Keratinocyte (primary cell): ENCODE measurements at regions not wholly inside any gene's neighbourhood (a gene's known extent, or its start where the extent isn't known, plus 50 kb on each side); places are given as distances from the start of the nearest gene placed in this dataset.

ENCODE experiments used
- DNase-seq: peaks from one replicate; pipeline ENCODE4 v3.0.0-alpha.2; 2011; ENCODE audit warnings: low read depth, missing footprints, low spot score
- FAIRE-seq: peaks from 2 replicates; lab custom pipeline; 2011; peaks lifted over from hg19 to GRCh38; lab: Jason Lieb, UNC
- H2AFZ ChIP-seq: 2 replicates; pipeline ENCODE4 v1.6.0; 2012; ENCODE audit warnings: low read length, control low read depth, inconsistent platforms; ENCODE audit not compliant: control insufficient read depth
- H3K27ac ChIP-seq: 2 replicates; pipeline ENCODE4 v1.5.1; 2011; ENCODE audit warnings: low read length; ENCODE audit not compliant: control insufficient read depth, insufficient read depth
- H3K27me3 ChIP-seq: 3 replicates; pipeline ENCODE4 v1.6.0; 2011; ENCODE audit warnings: low read length; ENCODE audit not compliant: control insufficient read depth, insufficient read depth; ENCODE audit errors: extremely low read depth
- H3K36me3 ChIP-seq, 2 experiments: 2 replicates in 1 of 2; 3 replicates in 1 of 2; pipeline ENCODE4 v1.5.1; 2011; ENCODE audit warnings: low read length in 2 of 2, mild to moderate bottlenecking in 1 of 2; ENCODE audit not compliant: control insufficient read depth in 2 of 2, insufficient read depth in 2 of 2; ENCODE audit errors: extremely low read depth in 1 of 2
- H3K4me1 ChIP-seq: 3 replicates; pipeline ENCODE4 v1.5.1; 2011; ENCODE audit warnings: low read length; ENCODE audit not compliant: control insufficient read depth, insufficient read depth; ENCODE audit errors: extremely low read depth
- H3K4me2 ChIP-seq: 3 replicates; pipeline ENCODE4 v1.6.0; 2011; ENCODE audit warnings: low read depth, low read length; ENCODE audit not compliant: control insufficient read depth, insufficient read depth; ENCODE audit errors: extremely low read depth
- H3K4me3 ChIP-seq, 3 experiments: fragments of 200-600 bp in 1 of 3; sonication (generic) in 1 of 3; 2 replicates in 2 of 3; 3 replicates in 1 of 3; pipeline ENCODE4 v1.5.1; 2011 to 2016; ENCODE audit warnings: low read length in 3 of 3, mild to moderate bottlenecking in 3 of 3, control low read depth in 2 of 3, inconsistent platforms in 1 of 3, low read depth in 1 of 3, mixed read lengths in 1 of 3, mixed run types in 1 of 3, moderate library complexity in 1 of 3; ENCODE audit not compliant: control insufficient read depth in 2 of 3, insufficient read depth in 2 of 3; ENCODE audit errors: extremely low read depth in 1 of 3
- H3K79me2 ChIP-seq: 2 replicates; pipeline ENCODE4 v1.6.0; 2012; ENCODE audit warnings: low read length; ENCODE audit not compliant: control insufficient read depth, insufficient read depth
- H3K9ac ChIP-seq: 3 replicates; pipeline ENCODE4 v1.6.0; 2011; ENCODE audit warnings: low read length; ENCODE audit not compliant: control insufficient read depth, insufficient read depth; ENCODE audit errors: extremely low read depth
- H3K9me1 ChIP-seq: 3 replicates; pipeline ENCODE4 v1.6.0; 2011; ENCODE audit warnings: low read length; ENCODE audit not compliant: control insufficient read depth, insufficient read depth; ENCODE audit errors: extremely low read depth
- H3K9me3 ChIP-seq: 2 replicates; pipeline ENCODE4 v1.5.1; 2012; ENCODE audit warnings: low read depth, low read length; ENCODE audit not compliant: control insufficient read depth
- H4K20me1 ChIP-seq: 3 replicates; pipeline ENCODE4 v1.6.0; 2011; ENCODE audit warnings: low read length; ENCODE audit not compliant: control insufficient read depth, insufficient read depth; ENCODE audit errors: extremely low read depth
- CTCF ChIP-seq, 3 experiments: IDR thresholded peaks in 1 of 3; conservative IDR thresholded peaks in 1 of 3; optimal IDR thresholded peaks in 1 of 3; 2 replicates in 2 of 3; 3 replicates in 1 of 3; pipeline versions ENCODE3 to v1.5.1; 2011; ENCODE audit warnings: low read length in 3 of 3, mild to moderate bottlenecking in 3 of 3, moderate library complexity in 2 of 3, control low read depth in 1 of 3, inconsistent platforms in 1 of 3; ENCODE audit not compliant: insufficient read depth in 2 of 3; ENCODE audit errors: extremely low read depth in 1 of 3
- EZH2 ChIP-seq: IDR thresholded peaks from one replicate; pipeline ENCODE4 v1.6.1; 2012; ENCODE audit warnings: inconsistent platforms, mild to moderate bottlenecking, low read length, moderate library complexity
- dilution Hi-C: fragments of 300-500 bp; cut with MboI; formaldehyde crosslinking; loops from one replicate; pipeline ENCODE4 v1.7.0; 2020; ENCODE audit warnings: low sequenced_read_pairs; ENCODE audit not compliant: extremely low pct_ligation_motif_present

GRCh38 chr4:27101561-27101960, 240.9 kb downstream of the STIM2 start:
- FAIRE-seq (no peak), DNase-seq (no peak)
- H3K9me1 ChIP-seq = no peaks in the 10 kb centered on the region
- no peak overlapping the region for H3K4me3 ChIP-seq
- H4K20me1 ChIP-seq = no peaks in the 10 kb centered on the region
- H3K4me1 ChIP-seq = no peaks in the 10 kb centered on the region
- H3K27ac ChIP-seq = no peak overlapping the region
- no peaks in the 10 kb centered on the region for H3K36me3 ChIP-seq
- no peaks in the 10 kb centered on the region for H3K27me3 ChIP-seq
- no peak overlapping the region for H3K9ac ChIP-seq
- no peak for TF ChIP-seq EZH2
- no peak for TF ChIP-seq CTCF (optimal IDR thresholded peaks at IDR 0.05 in 1 of 3, IDR thresholded peaks at IDR 0.05 in 1 of 3, conservative IDR thresholded peaks at IDR 0.05 in 1 of 3; ENCODE audit: extremely low read depth in 1 of 3, insufficient read depth in 2 of 3, low read length in 3 of 3)
- H2AFZ ChIP-seq = no peak overlapping the region
- no peak overlapping the region for H3K4me2 ChIP-seq
- no peaks in the 10 kb centered on the region for H3K79me2 ChIP-seq
- H3K9me3 ChIP-seq = no peaks in the 10 kb centered on the region
- dilution Hi-C loops = no loop called here

- H4K20me1 ChIP-seq = no peaks in the 10 kb centered on the region
- H3K4me3 ChIP-seq = no peak overlapping the region
- dilution Hi-C loops = no loop called here
- no peaks in the 10 kb centered on the region for H3K4me1 ChIP-seq
- H3K79me2 ChIP-seq = no peaks in the 10 kb centered on the region
- H3K27me3 ChIP-seq = no peaks in the 10 kb centered on the region
- no peaks in the 10 kb centered on the region for H3K9me1 ChIP-seq
- TF ChIP-seq CTCF (optimal IDR thresholded peaks at IDR 0.05 in 1 of 3, IDR thresholded peaks at IDR 0.05 in 1 of 3, conservative IDR thresholded peaks at IDR 0.05 in 1 of 3; ENCODE audit: extremely low read depth in 1 of 3, insufficient read depth in 2 of 3, low read length in 3 of 3) = no peak
- TF ChIP-seq EZH2 = no peak
- no peak overlapping the region for H2AFZ ChIP-seq
- FAIRE-seq (no peak), DNase-seq (no peak)
- no peak overlapping the region for H3K9ac ChIP-seq
- H3K36me3 ChIP-seq = no peaks in the 10 kb centered on the region
- H3K4me2 ChIP-seq = no peak overlapping the region
- H3K27ac ChIP-seq = no peak overlapping the region
- H3K9me3 ChIP-seq = no peaks in the 10 kb centered on the region
Measured at GRCh38 chr4:27111627-27112026, 251.0 kb downstream of the STIM2 start.
